SH-SY5Y (cell line): ENCODE measurements at regions not wholly inside any gene's neighbourhood (a gene's known extent, or its start where the extent isn't known, plus 50 kb on each side); places are given as distances from the start of the nearest gene placed in this dataset.

Source experiments
- GATA2 ChIP-seq: IDR thresholded peaks from 2 replicates; pipeline ENCODE4 v1.6.1; 2011; ENCODE audit warnings: mild to moderate bottlenecking, low read depth, low read length
- GATA3 ChIP-seq: IDR thresholded peaks from 2 replicates; pipeline ENCODE4 v1.6.1; 2011; ENCODE audit warnings: low read depth, mild to moderate bottlenecking, low read length, moderate library complexity

DNA sequence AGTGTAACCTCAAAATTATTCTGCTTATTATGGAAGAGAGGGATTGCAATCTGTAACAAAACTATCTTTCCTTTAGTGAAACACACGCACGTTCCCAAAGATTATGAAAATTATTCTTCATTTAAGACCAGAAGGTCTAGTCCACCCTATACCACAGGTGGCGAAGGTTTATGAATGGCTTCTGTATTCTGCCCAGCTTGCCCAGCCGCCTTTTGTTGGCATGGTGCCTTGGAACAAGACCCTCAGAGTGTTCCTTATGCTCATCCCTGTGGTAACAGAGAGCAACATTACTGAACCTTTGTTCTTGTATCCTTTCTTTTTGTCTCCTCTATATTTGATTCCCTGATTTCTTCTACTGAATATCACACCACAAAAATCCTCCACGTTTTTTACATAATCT, 116.4 kb downstream of the FAR1 start:
- TF ChIP-seq GATA3 (no peak), GATA2 (no peak)
